Activated CD4-positive, alpha-beta T cell treated with anti-CD3 and anti-CD28 coated beads, Interleukin-2, amount 10 ng/mL, durations not matched to agents 7 days and 5 days (primary cell): ENCODE measurements at regions not wholly inside any gene's neighbourhood (a gene's known extent, or its start where the extent isn't known, plus 50 kb on each side); places are given as distances from the start of the nearest gene placed in this dataset.

Experiments used
- CTCF ChIA-PET: fragments of 350-600 bp; sonication (Branson Sonifier 250); formaldehyde crosslinking; loops from one replicate; lab custom pipeline; 2021; ENCODE audit warnings: antibody characterized with exemption; lab: Charles Lee
- POLR2A ChIA-PET: fragments of 350-600 bp; sonication (Branson Sonifier 250); formaldehyde crosslinking; loops from one replicate; lab custom pipeline; 2021; ENCODE audit warnings: antibody characterized with exemption; lab: Charles Lee
- DNase-seq: peaks from one replicate; pipeline ENCODE4 v3.0.0-alpha.2; 2020
- H3K27ac Mint-ChIP-seq: one replicate; pipeline ENCODE4 v1.8.0; 2021; ENCODE audit warnings: mild to moderate bottlenecking, moderate library complexity, mixed read lengths
- H3K27me3 Mint-ChIP-seq: one replicate; pipeline ENCODE4 v1.8.0; 2021; ENCODE audit warnings: mixed read lengths
- H3K36me3 Mint-ChIP-seq: one replicate; pipeline ENCODE4 v1.8.0; 2021; ENCODE audit warnings: low read depth, mixed read lengths
- H3K4me1 Mint-ChIP-seq: one replicate; pipeline ENCODE4 v1.8.0; 2021; ENCODE audit warnings: mixed read lengths
- H3K4me3 Mint-ChIP-seq: one replicate; pipeline ENCODE4 v1.8.0; 2021; ENCODE audit warnings: mild to moderate bottlenecking, moderate library complexity, mixed read lengths
- H3K9me3 Mint-ChIP-seq: one replicate; pipeline ENCODE4 v1.8.0; 2021; ENCODE audit warnings: mixed read lengths

DNA sequence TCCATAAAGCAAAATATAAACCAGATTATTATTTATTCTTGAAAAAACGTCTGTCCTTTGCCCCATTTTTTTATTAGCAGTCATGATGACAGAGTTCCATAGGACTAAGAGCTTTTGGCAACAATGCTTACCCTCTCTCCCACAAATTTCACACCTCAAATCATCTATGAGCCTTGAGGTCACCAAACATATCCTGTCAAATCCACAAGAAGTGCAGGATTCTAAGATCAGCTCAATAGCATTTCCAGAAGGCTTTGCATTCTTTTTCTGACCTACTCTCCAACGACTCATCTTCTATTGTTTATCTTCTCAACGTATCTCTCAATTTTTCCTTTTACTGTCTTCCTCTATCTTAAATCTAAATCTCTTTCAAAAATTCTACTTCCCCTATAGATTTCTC, 619.1 kb upstream of the BCHE start:
- Mint-ChIP-seq H3K27ac (no peak overlapping the region), H3K27me3 (no peaks in the 10 kb centered on the region), H3K4me3 (no peak overlapping the region), H3K4me1 (no peaks in the 10 kb centered on the region), H3K9me3 (peaks cover 3% of the 10 kb centered on the region), H3K36me3 (no peaks in the 10 kb centered on the region)
- no peak for DNase-seq
- ChIA-PET CTCF (no interaction called here), POLR2A (no interaction called here)

DNA sequence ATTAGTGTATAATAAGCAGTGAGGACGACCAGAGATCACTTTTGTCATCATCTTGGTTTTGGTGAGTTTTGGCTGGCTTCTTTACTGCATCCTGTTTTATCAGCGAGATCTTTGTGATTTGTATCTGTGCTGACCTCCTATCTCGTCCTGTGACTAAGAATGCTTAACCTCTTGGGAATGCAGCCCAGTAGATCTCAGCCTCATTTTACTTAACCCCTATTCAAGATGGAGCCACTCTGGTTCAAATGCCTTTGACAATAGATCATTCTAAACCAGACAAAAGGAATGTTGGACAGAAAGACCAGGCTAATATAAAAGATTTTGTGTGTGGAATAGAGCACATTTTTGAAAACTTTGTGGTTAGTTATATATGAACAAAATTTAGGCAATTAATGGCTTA, 618.5 kb upstream of the BCHE start:
- no peaks in the 10 kb centered on the region for H3K36me3 Mint-ChIP-seq
- H3K4me3 Mint-ChIP-seq: no peak overlapping the region

DNA sequence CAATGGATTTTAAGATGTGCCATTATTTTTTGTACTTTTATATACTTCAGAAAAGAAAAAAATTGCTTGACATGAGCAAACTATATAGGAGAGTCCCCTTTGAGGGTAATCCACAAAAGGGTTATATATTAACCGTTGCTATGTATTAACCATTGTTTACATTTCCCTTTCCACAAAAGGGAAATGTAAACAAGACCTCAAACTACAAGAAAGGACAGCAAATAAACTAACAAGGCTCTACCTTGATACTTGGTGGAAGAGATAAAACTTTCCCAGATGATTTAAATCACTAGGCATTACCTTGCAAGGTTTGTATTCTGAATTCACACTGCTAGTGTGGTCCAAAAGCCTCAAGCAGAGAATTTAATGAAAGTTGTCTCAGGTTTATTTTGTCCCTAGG, 616.3 kb upstream of the BCHE start:
- peaks cover 3% of the 10 kb centered on the region for H3K9me3 Mint-ChIP-seq
- H3K4me1 Mint-ChIP-seq: no peaks in the 10 kb centered on the region
- no peaks in the 10 kb centered on the region for H3K27me3 Mint-ChIP-seq
- no peaks in the 10 kb centered on the region for H3K36me3 Mint-ChIP-seq
- ChIA-PET POLR2A (no interaction called here), CTCF (no interaction called here)
- H3K4me3 Mint-ChIP-seq: no peak overlapping the region
- H3K27ac Mint-ChIP-seq: no peak overlapping the region
- DNase-seq: no peak

More for the DNA sequence above, 618.5 kb upstream of the BCHE start:
- no peak overlapping the region for H3K27ac Mint-ChIP-seq
- POLR2A ChIA-PET: no interaction called here
- no peak for DNase-seq
- CTCF ChIA-PET: no interaction called here
- no peaks in the 10 kb centered on the region for H3K27me3 Mint-ChIP-seq
- H3K4me1 Mint-ChIP-seq: no peaks in the 10 kb centered on the region
- H3K9me3 Mint-ChIP-seq: peaks cover 3% of the 10 kb centered on the region

GRCh38 chr3:166451997-166452396, 614.8 kb upstream of the BCHE start:
- ChIA-PET POLR2A (no interaction called here), CTCF (no interaction called here)
- Mint-ChIP-seq H3K27me3 (no peaks in the 10 kb centered on the region), H3K9me3 (peaks cover 3% of the 10 kb centered on the region), H3K4me3 (no peak overlapping the region), H3K4me1 (no peaks in the 10 kb centered on the region), H3K36me3 (no peaks in the 10 kb centered on the region), H3K27ac (no peak overlapping the region)
- no peak for DNase-seq

- H3K9me3 Mint-ChIP-seq: no peaks in the 10 kb centered on the region
- POLR2A ChIA-PET: no interaction called here
Observed at GRCh38 chr3:166447513-166447912, 610.3 kb upstream of the BCHE start.

DNA sequence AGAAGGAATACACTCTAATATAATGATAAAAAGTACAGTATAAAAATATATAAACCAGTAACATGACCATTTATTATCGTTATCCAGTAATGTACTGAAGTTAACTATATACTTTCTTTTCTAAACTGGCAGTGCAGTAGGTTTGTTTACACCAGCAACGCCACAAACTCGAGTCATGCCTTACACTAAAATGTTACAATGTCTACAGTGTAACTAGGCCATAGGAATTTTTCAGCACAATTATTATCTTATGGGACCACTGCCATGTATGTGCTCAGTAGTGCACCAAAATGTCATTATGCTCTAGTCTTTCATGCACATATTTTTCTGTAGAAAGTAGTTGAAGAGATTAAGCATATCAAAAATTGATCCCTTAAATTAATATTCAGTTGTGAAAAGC, 609.8 kb upstream of the BCHE start:
- no peak for DNase-seq
- Mint-ChIP-seq H3K27ac (no peak overlapping the region), H3K4me1 (no peaks in the 10 kb centered on the region), H3K9me3 (no peaks in the 10 kb centered on the region), H3K27me3 (no peaks in the 10 kb centered on the region), H3K4me3 (no peak overlapping the region), H3K36me3 (no peaks in the 10 kb centered on the region)
- ChIA-PET CTCF (no interaction called here), POLR2A (no interaction called here)

More at GRCh38 chr3:166447513-166447912, 610.3 kb upstream of the BCHE start:
- no peaks in the 10 kb centered on the region for H3K4me1 Mint-ChIP-seq
- H3K27me3 Mint-ChIP-seq: no peaks in the 10 kb centered on the region
- DNase-seq: no peak
- CTCF ChIA-PET: no interaction called here
- H3K36me3 Mint-ChIP-seq: no peaks in the 10 kb centered on the region
- no peak overlapping the region for H3K4me3 Mint-ChIP-seq
- H3K27ac Mint-ChIP-seq: no peak overlapping the region

GRCh38 chr3:166446291-166446690, 609.1 kb upstream of the BCHE start:
- no peaks in the 10 kb centered on the region for H3K9me3 Mint-ChIP-seq
- no peaks in the 10 kb centered on the region for H3K27me3 Mint-ChIP-seq
- H3K4me1 Mint-ChIP-seq: no peaks in the 10 kb centered on the region
- no peak overlapping the region for H3K4me3 Mint-ChIP-seq
- POLR2A ChIA-PET: no interaction called here
- H3K27ac Mint-ChIP-seq: no peak overlapping the region
- no peak for DNase-seq
- no peaks in the 10 kb centered on the region for H3K36me3 Mint-ChIP-seq
- CTCF ChIA-PET: no interaction called here

DNA sequence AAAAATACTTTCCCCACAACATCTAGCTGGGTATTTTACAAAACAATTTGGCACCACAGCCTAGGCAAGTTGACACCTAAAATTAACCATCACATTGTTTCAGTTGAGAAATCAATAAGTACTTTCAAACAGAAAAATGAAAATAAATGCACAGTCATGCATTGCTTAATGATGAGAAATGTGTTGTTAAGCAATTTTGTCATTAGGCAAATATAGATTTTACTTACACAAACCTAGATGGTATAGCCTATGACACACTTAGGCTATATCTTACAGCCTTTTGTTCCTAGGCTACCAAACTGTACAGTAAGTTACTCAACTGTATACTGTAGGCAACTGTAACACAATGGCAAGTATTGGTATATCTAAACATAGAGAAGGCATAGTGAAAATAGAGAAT, 608.6 kb upstream of the BCHE start:
- ChIA-PET CTCF (no interaction called here), POLR2A (no interaction called here)
- H3K9me3 Mint-ChIP-seq: no peaks in the 10 kb centered on the region
- no peak overlapping the region for H3K4me3 Mint-ChIP-seq
- no peaks in the 10 kb centered on the region for H3K36me3 Mint-ChIP-seq
- DNase-seq: no peak
- no peak overlapping the region for H3K27ac Mint-ChIP-seq
- no peaks in the 10 kb centered on the region for H3K4me1 Mint-ChIP-seq
- H3K27me3 Mint-ChIP-seq: no peaks in the 10 kb centered on the region

DNA sequence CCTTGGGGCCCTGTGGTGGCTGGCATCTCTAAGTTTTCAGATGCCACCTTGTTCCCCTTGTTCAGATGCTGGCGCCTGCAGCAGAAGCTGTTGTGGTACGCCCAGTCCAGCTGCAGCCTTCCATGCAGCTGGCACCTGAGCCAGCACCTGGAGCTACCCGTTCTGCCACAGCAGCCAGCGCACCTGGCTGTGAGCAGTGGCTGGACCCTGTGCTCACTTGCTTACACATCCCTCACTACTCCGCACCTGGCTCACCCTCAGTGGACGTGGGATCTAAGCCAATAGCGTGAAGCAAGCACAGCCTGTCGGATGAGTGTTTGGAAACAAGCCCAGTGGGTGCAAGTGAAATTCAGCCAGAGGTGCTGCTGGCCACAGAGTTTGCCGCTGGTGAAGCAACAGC, 607.5 kb upstream of the BCHE start:
- Mint-ChIP-seq H3K4me3 (no peak overlapping the region), H3K36me3 (no peaks in the 10 kb centered on the region), H3K27me3 (no peaks in the 10 kb centered on the region), H3K4me1 (no peaks in the 10 kb centered on the region), H3K9me3 (no peaks in the 10 kb centered on the region), H3K27ac (no peak overlapping the region)
- POLR2A ChIA-PET: no interaction called here
- CTCF ChIA-PET: no interaction called here
- no peak for DNase-seq

GRCh38 chr3:166444336-166444735, 607.1 kb upstream of the BCHE start:
- Mint-ChIP-seq H3K27me3 (no peaks in the 10 kb centered on the region), H3K36me3 (no peaks in the 10 kb centered on the region), H3K4me3 (no peak overlapping the region), H3K27ac (no peak overlapping the region), H3K9me3 (no peaks in the 10 kb centered on the region), H3K4me1 (no peaks in the 10 kb centered on the region)
- POLR2A ChIA-PET: no interaction called here
- CTCF ChIA-PET: no interaction called here
- no peak for DNase-seq

DNA sequence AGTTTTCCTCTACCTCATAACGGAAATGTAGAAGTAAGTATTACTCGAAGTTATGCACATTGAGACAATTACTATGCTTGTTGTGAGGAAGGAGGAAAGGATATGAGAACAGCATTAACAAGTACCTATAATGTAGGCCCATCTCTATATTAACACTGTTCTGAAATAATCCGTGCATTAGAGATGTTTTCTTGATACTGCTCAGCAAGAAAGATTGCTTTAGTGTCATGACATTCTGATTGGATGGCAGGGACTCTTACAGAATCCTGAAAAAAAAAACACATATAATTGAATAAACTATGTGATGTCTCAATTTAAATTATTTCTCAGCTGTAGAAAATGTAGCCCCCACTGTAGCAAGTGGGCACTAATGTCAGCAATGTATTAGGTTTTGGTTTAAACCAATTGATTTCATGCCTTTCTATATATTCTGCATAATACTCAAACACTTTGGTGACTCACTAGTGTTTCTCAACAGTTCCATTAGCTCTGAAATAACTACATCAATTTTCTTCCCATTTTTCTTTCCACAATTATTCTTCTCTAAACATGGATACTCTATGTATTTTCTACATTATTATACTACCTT, 598.3 kb upstream of the BCHE start:
- Mint-ChIP-seq H3K27ac (no peak overlapping the region), H3K4me1 (no peaks in the 10 kb centered on the region), H3K36me3 (no peaks in the 10 kb centered on the region), H3K4me3 (no peak overlapping the region), H3K27me3 (no peaks in the 10 kb centered on the region), H3K9me3 (no peaks in the 10 kb centered on the region)
- ChIA-PET POLR2A (interaction anchor here (0.7 kb wide), 1 partner anchor 157 kb away, joined by 3 read pairs; no protein-coding TSS in a partner anchor), CTCF (no interaction called here)
- no peak for DNase-seq

GRCh38 chr3:166433060-166433459, 595.8 kb upstream of the BCHE start:
- H3K4me1 Mint-ChIP-seq: no peaks in the 10 kb centered on the region
- H3K9me3 Mint-ChIP-seq: peaks cover 2% of the 10 kb centered on the region
- ChIA-PET POLR2A (no interaction called here), CTCF (no interaction called here)
- DNase-seq: no peak
- no peaks in the 10 kb centered on the region for H3K27me3 Mint-ChIP-seq
- H3K36me3 Mint-ChIP-seq: no peaks in the 10 kb centered on the region
- H3K27ac Mint-ChIP-seq: no peak overlapping the region
- no peak overlapping the region for H3K4me3 Mint-ChIP-seq

- ChIA-PET POLR2A (no interaction called here), CTCF (no interaction called here)
- Mint-ChIP-seq H3K27ac (no peak overlapping the region), H3K36me3 (no peaks in the 10 kb centered on the region), H3K27me3 (no peaks in the 10 kb centered on the region), H3K4me3 (no peak overlapping the region), H3K9me3 (peaks cover 9% of the 10 kb centered on the region), H3K4me1 (no peaks in the 10 kb centered on the region)
- no peak for DNase-seq
Observed at GRCh38 chr3:166425900-166426611, 588.8 kb upstream of the BCHE start.

DNA sequence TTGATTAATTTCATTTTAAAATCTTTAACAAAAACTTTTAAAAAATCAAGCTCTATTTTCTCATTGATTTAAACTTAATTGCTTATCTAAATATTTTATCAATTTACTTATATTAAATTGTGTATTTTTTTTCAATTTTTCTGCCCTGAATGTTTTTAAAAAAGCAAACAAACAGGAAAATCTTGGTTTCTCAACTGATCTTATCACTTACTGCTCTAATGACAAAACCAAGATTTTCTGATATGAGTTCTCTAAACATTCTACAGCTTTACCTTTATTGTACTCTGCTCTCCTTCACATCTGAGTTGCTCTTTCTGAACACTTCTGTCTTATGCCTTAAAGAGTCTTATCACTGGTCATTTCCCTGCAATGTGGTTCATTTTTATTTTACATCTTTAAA, 587.8 kb upstream of the BCHE start:
- peaks cover 8% of the 10 kb centered on the region for H3K9me3 Mint-ChIP-seq
- H3K4me1 Mint-ChIP-seq: no peaks in the 10 kb centered on the region
- ChIA-PET POLR2A (no interaction called here), CTCF (no interaction called here)
- no peak for DNase-seq
- H3K4me3 Mint-ChIP-seq: no peak overlapping the region
- no peaks in the 10 kb centered on the region for H3K36me3 Mint-ChIP-seq
- no peaks in the 10 kb centered on the region for H3K27me3 Mint-ChIP-seq
- H3K27ac Mint-ChIP-seq: no peak overlapping the region
